Stimulated activated CD4-positive, alpha-beta T cell treated with anti-CD3 and anti-CD28 coated beads, Interleukin-12 subunit alpha, Interleukin-12 subunit beta, amount 100 ng/mL, for 48 hours (primary cell): ENCODE measurements at regions not wholly inside any gene's neighbourhood (a gene's known extent, or its start where the extent isn't known, plus 50 kb on each side); places are given as distances from the start of the nearest gene placed in this dataset.
"Not testable (repeated sequence)": the region's sequence is repeated elsewhere in the genome, so short reads cannot be mapped to it uniquely, and the experiment has no call there.

ENCODE experiments used
- DNase-seq, 3 donors: peaks; one replicate each; pipeline ENCODE4 v3.0.0-alpha.2; 2020; ENCODE audit warnings: low read depth in 2 of 3, low spot score in 1 of 3

DNA sequence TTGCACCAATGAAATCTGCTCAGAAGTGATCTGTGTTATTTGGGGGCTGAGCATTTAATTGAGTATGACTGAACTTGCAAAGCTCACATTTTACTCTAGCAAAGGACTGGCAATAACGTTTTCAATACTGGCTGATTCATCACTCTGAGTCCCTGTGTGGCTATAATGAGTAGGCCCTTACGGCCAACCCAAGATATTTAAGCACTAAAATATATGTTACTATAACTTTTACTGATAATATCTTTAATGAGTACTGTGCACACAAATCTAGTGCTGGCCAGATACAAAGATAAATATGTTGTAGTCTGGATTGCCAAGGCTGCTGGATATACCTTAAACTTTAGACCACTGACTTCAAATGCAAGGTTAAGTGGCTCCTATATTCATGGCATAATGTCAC lies 436.4 kb upstream of the KCNMB2 start:
- no peak for DNase-seq

DNA sequence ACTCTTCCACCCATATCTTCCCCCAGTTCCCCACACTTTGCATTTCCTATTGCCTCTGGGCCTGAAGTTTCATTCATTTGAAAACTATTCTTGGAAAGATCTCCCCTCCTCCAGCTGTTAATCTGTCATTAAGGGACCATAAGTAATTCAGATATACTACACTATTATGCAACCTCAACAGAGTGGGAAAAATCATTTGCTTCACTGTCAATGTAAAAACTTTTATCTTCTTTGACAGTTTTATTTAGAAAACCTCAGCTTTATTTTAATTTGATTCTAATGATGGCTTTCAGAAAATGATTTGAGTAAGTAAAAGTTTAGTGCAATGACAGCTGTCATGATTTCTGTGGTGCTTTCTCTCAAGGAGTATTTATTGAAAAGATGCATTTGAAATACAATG lies 435.3 kb upstream of the KCNMB2 start:
- no peak for DNase-seq

DNA sequence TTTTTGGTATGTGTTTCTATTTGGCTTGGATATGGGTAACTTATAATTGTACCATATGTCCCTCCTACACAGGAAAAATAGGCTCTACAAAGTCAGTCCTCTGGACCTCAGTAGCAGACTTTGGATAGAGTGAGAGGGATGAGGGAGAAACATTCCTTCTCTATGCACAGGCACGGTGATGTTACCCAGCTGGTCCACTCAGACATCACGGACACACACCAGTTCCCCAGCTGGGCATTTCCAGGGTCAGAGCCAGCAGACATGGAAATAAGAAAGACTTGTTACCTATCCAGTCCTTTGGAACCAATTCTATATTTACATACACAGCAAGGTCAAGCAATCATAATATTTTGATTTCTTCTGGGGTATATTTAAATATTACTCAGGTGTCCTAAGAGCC lies 433.1 kb upstream of the KCNMB2 start:
- no peak for DNase-seq

DNA sequence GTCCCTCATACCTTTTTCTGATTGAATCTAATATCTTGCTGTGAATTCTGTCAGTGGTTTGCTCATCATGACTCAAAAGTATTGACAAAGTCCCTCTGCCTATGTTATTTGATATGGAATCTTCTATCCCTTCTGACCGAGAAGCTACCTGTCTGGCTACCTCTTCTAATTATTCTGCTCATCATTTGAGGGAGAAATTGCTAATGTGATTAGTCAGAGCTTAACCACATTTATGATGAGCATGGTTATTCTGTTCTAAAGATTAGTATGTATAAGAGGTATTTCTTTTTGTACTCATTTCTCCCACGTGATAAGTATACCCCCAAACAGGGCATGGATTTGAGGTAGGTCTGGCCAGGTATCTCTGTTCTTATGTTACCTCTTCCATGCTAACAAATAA lies 428.4 kb upstream of the KCNMB2 start:
- DNase-seq, result no peak

DNA sequence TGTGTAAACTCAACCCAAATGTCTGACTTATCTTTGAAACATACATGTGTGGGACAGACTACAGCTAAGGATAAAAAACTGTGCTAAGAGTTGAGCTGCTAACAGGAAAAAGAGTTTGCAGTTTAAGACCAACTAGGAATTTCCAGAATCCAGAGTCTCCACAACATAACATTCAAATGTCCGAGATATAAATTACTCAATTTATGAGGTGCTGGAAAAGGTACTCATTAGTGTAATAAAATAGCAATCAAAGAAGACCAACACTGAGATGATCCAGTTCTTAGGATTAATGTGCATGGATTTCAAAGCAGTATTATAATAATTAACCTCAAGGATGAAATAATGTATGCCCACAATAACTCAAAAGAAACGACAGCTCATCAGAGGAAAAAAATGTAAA lies 426.5 kb upstream of the KCNMB2 start:
- DNase-seq, result no peak

DNA sequence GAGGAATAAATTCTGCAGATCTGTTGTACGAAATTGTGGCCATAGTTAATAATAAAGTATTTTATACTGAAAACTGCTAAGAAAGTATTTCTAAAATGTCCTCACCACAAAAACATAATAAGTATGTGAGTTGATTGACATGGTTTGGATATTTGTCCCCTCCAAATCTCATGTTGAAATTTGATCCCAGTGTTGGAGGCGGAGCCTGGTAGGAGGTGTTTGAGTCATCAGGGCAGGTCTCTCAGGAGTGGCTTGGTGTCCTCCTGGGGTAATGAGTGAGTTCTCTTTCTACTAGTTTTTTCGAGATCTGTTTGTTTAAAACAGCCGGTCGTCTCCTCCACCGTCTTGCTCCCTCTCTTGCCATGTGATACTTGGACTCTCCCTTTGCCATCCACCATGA lies 424.1 kb upstream of the KCNMB2 start:
- DNase-seq, result no peak

DNA sequence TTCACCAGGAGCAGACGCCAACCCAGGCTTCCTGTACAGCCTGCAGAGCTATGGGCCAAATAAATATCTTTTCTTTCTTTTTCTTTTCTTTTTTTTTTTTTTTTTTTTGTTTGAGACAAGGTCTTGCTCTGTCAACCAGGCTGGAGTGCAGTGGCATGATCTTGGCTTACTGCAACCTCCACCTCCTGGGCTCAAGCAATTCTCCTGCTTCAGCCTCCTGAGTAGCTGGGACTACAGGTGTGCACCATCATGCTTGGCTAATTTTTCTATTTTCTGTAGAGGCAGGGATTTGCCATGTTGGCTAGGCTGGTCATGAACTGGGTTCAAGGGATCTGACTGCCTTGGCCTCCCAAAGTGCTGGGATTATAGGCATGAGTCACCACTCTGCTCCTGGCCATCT lies 423.7 kb upstream of the KCNMB2 start:
- DNase-seq, result not testable (repeated sequence)

DNA sequence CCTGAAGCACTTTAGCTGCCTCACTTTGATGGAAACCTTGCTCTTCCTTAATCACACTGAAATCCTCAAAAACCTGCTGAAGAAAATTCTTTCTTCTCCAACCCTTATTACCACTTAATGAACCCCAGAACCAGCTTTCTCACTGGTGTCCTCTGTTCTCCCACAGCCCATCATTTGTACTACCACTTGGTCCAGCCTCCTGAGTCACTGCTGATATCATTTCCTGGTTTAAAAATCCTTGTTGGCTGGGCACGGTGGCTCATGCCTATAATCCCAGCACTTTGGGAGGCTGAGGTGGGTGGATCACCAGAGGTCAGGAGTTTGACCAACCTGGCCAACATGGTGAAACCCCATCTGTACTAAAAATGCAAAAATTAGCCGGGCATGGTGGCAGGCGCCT lies 418.6 kb upstream of the KCNMB2 start:
- no peak for DNase-seq

DNA sequence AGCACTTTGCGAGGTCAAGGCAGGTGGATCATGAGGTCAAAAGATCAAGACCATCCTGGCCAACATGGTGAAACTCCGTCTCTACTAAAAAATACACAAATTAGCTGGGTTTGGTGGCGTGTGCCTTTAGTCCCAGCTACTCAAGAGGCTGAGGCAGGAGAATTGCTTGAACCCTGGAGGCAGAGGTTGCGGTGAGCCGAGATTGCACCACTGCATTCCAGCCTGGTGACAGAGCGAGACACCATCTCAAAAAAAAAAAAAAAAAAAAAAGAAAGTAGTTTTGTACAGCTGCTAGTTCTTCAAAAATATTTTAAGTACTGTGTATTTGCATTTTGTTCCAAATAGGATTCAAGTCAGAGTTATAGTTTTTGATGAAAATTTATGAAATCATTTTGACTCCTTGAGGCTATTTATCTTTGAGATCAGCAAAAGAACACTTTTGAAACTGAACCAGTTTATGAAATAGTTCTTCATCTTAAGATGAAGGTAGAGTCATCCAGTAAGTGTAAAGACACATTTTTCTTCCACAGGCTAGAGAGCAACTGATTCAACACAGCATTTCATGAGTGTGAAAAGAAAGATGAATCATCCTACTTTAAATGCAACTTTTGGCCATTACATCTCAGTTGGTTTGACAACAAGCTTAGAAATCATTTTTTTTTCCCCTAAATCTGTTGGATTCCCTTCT lies 416.5 kb upstream of the KCNMB2 start:
- not testable (repeated sequence) for DNase-seq

DNA sequence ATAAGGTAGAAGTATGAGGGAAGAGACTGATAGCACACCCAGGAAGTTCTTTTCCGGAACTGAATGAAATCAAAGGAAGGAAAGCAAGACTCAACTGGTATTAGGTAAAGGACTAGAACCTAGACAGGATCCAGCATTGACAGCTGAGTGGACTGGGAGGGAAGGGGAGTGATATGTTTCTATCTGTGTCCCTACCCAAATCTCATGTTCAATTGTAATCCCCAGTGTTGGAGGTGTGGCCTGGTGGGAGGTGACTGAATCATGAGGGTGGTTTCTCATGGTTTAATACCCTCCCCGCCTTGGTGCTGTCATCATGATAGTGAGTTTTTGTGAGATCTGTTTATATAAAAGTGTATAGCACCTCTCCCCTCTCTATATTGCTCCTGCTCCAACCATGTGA lies 415.9 kb upstream of the KCNMB2 start:
- peak in 1 of 3 donors; percentile 7 for DNase-seq

DNA sequence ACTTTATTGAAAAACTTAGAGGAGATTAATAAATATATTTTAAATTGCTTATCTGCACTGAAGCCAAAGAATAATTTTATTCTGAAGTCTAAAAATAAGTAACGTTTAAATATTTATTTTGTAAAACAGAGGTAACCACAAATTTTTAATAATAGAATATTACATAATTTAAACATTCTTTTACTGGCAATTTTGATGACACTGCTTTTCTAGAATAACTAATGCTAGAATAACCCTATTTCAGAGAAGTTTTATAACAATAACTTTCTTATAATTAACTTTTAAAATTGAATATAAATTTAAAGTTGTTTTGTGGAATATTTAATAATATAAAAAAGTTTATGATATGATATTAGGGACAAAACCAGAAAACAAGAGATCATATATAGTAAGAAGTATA lies 409.6 kb upstream of the KCNMB2 start:
- DNase-seq, result no peak

DNA sequence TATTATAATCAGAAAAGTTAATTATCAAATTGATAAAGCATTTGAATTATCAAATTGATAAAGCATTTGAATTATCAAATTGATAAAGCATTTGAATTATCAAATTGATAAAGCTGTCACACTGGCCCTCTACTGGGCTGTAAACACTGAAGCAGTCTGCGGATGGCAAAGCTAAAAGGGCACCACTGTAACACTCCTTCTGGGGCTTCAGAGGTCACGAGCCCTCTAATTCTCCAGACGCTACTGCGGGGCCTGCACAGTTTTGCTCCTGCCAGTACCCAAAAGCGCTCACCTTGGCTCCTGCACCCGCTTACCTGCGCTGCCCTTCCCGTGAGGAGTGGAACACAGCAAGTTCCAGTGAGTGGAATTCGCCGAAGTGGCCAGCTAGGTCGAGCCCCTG lies 409.0 kb upstream of the KCNMB2 start:
- no peak for DNase-seq

DNA sequence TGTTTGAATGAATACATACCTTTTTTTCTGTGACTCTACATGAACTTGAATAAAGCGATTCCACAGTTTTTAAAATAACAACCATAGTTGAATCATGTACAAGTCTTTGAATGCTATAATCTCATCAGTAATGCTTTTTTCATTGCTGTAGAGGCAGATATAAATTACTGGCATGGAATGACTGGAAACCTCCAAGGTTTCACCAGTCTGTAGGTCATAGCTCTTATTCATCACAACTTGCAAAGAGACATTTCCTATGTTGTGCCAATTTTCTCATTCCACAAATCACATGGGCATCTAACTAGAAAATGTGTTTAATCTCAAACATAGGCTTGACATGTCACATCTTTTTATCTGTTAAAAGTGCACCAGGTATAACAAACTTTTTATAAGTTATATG lies 407.1 kb upstream of the KCNMB2 start:
- no peak for DNase-seq

DNA sequence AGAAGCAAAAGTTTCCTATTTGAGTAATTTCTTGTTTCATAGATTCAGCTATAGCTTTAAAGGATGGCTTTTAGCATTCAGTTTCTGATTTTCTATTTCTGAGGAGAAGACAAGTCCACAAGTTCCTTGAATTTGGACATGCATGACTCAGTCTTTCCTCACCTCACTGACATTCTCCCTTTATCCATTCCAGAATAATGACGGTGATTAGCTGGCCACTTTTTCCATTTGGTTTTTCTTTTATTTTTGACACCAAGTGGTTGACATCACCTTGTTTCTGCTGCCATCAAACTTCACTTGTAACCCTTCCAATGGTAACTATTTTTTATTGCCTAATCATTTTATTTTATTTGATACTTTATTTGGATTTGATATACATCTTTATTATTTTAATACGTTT lies 404.4 kb upstream of the KCNMB2 start:
- DNase-seq, result no peak

DNA sequence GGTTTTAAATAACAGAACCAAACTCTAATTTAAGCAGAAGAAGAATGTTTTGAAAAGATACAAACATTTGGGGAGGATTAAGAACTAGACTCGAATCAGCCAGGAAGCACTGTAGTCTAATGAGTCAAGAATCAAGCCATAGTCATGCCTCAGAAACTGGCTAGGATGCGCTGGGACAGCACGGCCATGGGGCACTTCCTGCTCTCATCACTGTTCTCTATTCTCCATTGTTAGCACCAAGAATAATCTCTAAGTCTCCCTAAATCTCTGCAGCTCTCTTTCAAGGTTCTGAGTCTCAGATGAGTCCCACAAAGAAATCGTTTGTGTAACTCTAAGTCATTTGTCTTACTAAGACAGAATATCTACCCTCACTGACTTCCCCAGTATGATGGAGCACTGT lies 399.0 kb upstream of the KCNMB2 start:
- no peak for DNase-seq

DNA sequence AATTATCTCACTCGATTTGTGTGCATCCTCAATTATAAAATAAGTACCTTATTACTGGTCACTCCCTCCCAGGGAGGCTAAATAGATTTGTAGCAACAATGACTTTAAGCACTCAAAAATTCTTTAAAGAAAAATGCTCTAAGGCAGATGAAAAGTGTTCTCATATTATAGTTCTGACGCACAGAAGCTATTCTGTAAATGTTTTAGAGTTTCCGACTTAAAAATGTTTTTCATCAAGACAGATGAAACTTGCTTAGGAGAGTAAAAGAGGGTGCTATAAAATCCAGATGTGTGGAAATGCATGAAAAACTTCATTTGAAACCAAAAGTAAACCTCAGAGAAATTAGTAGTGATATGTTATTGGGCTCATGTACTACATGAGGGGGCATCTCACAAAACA lies 398.4 kb upstream of the KCNMB2 start:
- DNase-seq, result no peak

DNA sequence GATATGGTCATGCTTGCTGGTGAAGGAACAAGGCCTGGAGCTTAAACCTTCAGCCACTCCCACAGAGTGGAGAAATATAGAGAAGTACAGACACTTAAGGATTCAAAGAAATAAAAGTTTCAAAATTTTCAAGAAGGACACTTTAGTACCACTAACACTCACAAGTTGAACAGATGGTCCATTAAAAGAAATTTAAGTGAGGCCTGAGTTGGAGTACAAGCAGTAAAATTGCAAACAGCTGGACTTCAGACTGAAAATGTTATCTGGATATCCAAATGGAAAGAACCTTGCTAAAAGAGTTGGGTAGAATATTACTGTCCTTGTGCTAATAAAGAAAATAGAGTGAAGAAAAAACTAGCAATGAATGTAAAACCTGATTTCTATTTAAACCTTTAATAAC lies 397.1 kb upstream of the KCNMB2 start:
- DNase-seq, result no peak

DNA sequence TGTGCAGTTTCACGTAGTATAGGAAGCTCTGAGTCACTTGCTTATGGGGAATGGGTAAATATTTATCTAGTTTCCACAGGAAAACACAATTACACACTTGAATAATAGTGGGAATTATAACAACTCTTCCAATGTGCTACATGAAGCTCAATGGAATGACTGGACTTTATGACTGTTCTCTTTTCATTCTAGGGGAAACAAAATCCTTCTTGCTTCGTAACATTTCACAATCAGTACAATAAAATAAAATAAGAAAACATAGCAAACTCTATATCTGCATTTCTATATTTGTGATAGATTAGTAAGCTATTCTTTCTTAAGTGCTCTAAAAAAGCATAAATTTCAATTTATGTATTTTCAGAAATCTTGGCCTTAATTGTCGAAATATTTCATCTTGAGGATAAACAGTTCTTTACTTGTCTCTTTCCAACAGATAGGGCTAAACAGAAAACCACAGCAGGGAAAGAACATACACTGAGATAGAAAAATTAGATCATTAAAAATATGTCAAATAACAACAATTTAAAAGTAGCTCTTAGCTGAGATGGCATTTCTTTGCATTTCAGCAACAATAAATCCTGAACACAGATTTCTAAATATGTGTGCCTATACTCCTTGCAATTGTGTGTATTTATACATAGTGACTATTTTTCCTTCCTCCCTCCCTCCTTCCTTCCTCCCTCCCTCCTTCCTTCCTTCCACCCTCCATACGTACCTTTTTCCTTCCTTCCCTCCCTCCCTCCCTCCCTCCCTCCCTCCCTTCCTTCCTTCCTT lies 395.5 kb upstream of the KCNMB2 start:
- no peak for DNase-seq

DNA sequence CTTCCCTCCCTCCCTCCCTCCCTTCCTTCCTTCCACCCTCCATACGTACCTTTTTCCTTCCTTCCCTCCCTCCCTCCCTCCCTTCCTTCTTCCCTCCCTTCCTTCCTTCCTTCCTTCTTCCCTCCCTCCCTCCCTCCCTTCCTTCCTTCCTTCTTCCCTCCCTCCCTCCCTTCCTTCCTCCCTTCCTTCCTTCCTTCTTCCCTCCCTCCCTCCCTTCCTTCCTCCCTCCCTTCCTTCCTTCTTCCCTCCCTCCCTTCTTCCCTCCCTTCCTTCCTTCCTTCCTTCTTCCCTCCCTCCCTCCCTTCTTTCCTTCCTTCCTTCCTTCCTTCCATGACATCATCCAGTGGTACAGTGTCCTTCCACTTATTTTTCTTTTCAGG lies 394.9 kb upstream of the KCNMB2 start:
- not testable (repeated sequence) for DNase-seq

DNA sequence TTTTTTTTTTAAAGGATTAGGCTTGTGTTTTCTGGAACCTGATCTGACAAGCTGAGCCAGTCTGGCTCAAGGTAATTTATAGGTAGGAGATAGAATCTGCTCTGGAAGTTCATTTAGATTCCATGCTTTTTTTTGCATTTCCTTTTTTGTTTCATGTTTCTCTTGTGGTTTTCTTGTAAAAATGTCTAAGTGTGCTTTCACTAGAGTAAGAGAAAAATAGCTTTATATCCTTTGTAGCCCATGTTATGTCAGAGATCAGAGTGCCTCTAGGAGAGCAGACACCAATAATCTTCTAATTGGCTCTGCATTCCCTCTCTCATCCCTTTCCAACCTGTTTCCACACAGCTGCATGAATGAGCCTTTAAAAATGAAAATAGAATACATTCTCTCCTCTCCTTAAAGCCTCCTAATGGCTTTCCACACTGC lies 389.8 kb upstream of the KCNMB2 start:
- DNase-seq, result no peak

DNA sequence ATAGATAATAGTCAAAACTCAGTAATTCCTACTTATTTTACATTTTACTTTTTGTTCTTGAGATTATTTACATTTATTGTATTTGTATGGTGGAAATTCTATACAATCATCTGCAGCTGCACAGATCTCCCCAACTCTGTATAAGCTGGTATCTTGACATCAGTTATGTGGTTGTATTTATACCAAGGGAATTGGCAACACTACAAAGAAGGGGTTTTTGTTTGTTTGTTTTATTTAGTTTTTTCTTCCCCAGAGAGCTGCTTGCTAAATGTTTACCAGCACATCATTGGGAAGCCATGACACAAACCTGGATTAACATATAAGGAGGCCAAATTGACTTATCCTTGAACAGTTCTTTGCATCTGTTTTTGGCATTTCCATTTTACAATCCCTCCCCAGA lies 389.2 kb upstream of the KCNMB2 start:
- no peak for DNase-seq

DNA sequence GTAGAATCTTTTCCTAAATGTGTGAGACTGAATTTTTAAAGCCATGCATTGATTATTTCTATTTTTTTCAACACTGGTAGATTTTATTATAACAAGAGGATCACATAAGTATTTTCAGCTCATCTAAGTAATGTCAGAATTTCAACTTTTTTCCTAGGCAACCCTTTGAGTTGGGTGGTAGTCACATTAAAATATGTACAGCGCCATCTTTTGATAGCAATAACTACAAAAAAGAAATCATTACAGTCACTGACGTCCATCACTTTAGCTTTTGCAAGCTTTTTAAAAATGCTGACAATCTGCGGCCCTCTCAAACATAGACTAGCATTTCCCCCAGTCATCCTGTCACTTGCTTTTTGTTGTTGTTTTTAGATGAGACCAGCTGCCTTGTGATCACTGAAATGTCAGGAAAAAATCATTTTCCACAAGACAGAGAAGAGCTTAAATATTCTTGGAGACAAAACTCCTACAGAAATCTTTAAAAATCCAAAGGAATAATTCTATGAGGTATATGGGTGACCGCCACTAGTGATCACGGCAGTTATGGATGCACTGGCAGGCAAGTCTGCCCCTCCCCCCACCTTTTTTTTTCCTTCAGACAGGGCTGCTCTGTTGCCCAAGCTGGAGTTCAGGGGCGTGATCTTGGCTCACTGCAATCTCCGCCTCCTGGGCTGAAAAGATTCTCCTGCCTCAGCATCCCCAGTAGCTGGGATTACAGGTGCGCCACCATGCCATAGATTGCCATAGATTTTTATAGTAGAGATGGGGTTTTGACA lies 384.0 kb upstream of the KCNMB2 start:
- no peak for DNase-seq
